ENCODE measurements at regions not wholly inside any gene's neighbourhood (a gene's known extent, or its start where the extent isn't known, plus 50 kb on each side); places are given as distances from the start of the nearest gene placed in this dataset.

GRCh38 chr12:60487284-60487683 is 891.5 kb downstream of the SLC16A7 start:
- no peak for TF ChIP-seq POLR2A (IDR thresholded peaks at IDR 0.05)
- no peak for TF ChIP-seq CTCF (IDR thresholded peaks at IDR 0.05)

Measured in sigmoid colon (tissue), 3 donors.